Spinal cord (tissue), 9 donors: ENCODE measurements at regions not wholly inside any gene's neighbourhood (a gene's known extent, or its start where the extent isn't known, plus 50 kb on each side); places are given as distances from the start of the nearest gene placed in this dataset.

Source experiments
- DNase-seq, 6 donors: peaks; one replicate each; pipeline versions ENCODE4 v3.0.0 to v3.0.0-alpha.2; 2013 to 2015; ENCODE audit warnings: low spot score in 6 of 6, low read depth in 4 of 6
- H3K27ac ChIP-seq: one replicate; pipeline ENCODE4 v1.5.1; 2013; ENCODE audit warnings: low read depth, low read length, control low read depth
- H3K27me3 ChIP-seq: one replicate; pipeline ENCODE4 v1.6.1; 2013; ENCODE audit warnings: low read length; ENCODE audit not compliant: control insufficient read depth, insufficient read depth
- H3K36me3 ChIP-seq: one replicate; pipeline ENCODE4 v1.6.1; 2013; ENCODE audit warnings: low read length; ENCODE audit not compliant: control insufficient read depth, insufficient read depth
- H3K4me1 ChIP-seq: one replicate; pipeline ENCODE4 v1.6.1; 2013; ENCODE audit warnings: low read length; ENCODE audit not compliant: control insufficient read depth, insufficient read depth
- H3K4me3 ChIP-seq: one replicate; pipeline ENCODE4 v1.5.1; 2013; ENCODE audit warnings: low read depth, low read length, control low read depth
- H3K9me3 ChIP-seq: one replicate; pipeline ENCODE4 v1.6.1; 2013; ENCODE audit warnings: low read length; ENCODE audit not compliant: control insufficient read depth, insufficient read depth
- WGBS: methylation state at CpG from one replicate; pipeline ENCODE4 v1.1.5; 2013; ENCODE audit warnings: missing lambda C conversion rate; ENCODE audit not compliant: insufficient coverage; 5-methylcytosine and 5-hydroxymethylcytosine counted together
- donor health status: healthy.

GRCh38 chr5:129163810-129164378 is 69.3 kb downstream of the ISOC1 start:
- H3K9me3 ChIP-seq, result no peaks in the 10 kb centered on the region
- H3K27ac ChIP-seq, result no peak overlapping the region
- H3K27me3 ChIP-seq, result no peaks in the 10 kb centered on the region
- H3K36me3 ChIP-seq, result no peaks in the 10 kb centered on the region
- WGBS, result 85% methylated on average over 4 of the region's 4 CpGs
- no peak for DNase-seq
- no peak overlapping the region for H3K4me3 ChIP-seq
- no peaks in the 10 kb centered on the region for H3K4me1 ChIP-seq

DNA sequence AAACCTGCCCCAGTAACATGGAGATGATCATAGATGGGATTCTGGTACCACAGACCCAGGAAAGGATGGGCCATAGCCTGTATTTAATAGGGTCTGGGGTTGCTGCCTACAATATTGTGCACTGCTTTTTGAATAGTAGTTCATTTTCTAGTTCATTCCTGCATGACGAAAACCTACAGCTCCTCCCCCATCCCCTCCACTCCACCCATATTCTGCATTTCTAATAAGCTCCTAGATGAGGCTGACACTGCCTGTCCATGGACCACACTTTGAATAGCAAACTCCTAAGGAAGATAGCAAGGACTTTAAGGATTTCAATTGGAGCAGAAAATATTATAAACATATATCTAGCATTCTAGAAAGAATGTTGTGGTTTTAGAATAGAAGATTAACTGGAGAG is 75.5 kb downstream of the ISOC1 start:
- Histone ChIP-seq H3K4me3 (no peak overlapping the region), H3K27ac (no peak overlapping the region), H3K4me1 (no peaks in the 10 kb centered on the region), H3K36me3 (no peaks in the 10 kb centered on the region), H3K27me3 (no peaks in the 10 kb centered on the region), H3K9me3 (no peaks in the 10 kb centered on the region)
- WGBS, result no CpG with 5 or more reads among the region's 1 CpG
- no peak for DNase-seq

DNA sequence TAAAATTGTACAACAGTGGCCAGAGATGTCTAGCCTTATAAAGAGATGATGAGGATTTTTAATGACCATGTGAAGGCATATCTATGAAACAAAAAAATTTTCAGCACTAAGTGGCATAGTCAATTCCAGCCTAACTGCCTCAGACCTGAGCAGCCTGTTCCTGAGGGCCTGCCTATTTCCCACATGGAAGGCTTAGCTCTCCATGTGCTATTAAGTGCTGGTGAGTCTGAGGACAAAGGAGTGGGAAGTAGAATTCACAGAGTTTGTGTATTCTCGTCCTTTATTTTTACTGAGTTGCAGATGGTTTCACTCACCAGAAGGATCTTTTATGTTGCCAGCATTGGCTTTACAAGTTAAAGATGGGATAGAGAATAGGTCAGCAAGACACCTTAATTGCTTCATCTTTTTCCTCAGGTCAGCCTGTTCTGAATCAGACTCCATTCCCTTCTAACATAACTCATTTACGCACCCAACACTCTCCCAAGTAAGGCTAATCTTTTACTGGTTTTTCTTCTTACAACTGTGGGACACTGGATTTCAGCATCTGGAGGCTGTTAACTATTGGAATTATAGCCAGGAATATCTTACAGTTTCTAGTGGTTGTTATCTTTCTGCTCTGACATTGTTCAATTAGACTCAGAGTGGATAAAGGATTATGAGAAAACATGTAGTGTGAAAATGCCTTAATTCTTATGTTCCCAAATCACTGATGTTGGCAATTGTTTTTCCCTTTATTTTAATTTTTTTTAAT is 76.8 kb downstream of the ISOC1 start:
- WGBS, result no CpG with 5 or more reads among the region's 2 CpGs
- DNase-seq, result peak in 1 of 6 donors; percentile 6
- H3K27ac ChIP-seq, result no peak overlapping the region

DNA sequence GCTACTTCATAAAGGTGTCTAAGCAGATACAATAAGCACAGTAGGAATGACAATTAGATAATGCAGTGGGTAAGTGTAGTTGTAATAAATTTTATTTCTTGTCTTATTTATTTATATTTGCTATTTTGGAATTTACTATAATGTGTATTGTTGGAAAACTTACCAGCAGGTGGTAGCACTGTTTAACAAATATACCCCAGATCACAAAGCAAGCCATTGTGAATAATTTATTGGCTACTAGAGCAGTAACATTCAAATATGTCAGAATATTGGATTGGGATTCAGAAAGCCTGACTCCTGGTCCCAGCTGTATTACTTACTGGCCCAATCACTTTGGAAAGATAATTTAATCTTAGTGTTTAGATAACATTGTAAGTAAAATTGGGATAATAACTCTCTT is 78.0 kb downstream of the ISOC1 start:
- Histone ChIP-seq H3K27ac (no peak overlapping the region), H3K9me3 (no peaks in the 10 kb centered on the region), H3K27me3 (no peaks in the 10 kb centered on the region), H3K4me1 (no peaks in the 10 kb centered on the region), H3K36me3 (no peaks in the 10 kb centered on the region), H3K4me3 (no peak overlapping the region)
- DNase-seq, result peak in 4 of 6 donors; percentile 7 to 77 (median 22)

More for the DNA sequence above, 76.8 kb downstream of the ISOC1 start:
- Histone ChIP-seq H3K27me3 (no peaks in the 10 kb centered on the region), H3K4me1 (no peaks in the 10 kb centered on the region), H3K4me3 (no peak overlapping the region), H3K9me3 (no peaks in the 10 kb centered on the region), H3K36me3 (no peaks in the 10 kb centered on the region)

- DNase-seq, result no peak
These were observed 79.2 kb downstream of the ISOC1 start for GRCh38 chr5:129173771-129174170.

DNA sequence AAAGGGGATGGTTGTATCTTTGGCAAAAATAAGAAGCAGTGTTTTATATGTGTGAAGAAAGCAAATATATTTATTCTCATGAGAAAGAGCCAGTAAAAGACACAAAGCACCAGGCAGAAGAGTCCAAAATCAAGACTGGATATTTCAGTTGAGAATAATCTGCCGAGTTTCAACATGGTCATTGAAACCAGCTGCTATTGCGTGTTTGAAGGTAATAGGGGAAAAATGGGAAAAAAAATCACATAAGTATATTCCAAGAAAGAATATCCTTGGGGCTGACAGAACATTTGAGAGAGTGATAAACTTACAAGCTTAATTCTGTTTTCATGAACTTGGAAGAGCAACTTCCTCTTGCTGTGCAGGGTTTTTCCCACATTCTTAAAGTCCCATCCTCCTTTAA is 79.9 kb downstream of the ISOC1 start:
- no peak overlapping the region for H3K27ac ChIP-seq
- no peaks in the 10 kb centered on the region for H3K4me1 ChIP-seq
- H3K27me3 ChIP-seq, result no peaks in the 10 kb centered on the region
- WGBS, result no CpG with 5 or more reads among the region's 2 CpGs
- H3K4me3 ChIP-seq, result no peak overlapping the region
- no peaks in the 10 kb centered on the region for H3K36me3 ChIP-seq
- H3K9me3 ChIP-seq, result no peaks in the 10 kb centered on the region
- no peak for DNase-seq

More at GRCh38 chr5:129173771-129174170, 79.2 kb downstream of the ISOC1 start:
- Histone ChIP-seq H3K36me3 (no peaks in the 10 kb centered on the region), H3K4me1 (no peaks in the 10 kb centered on the region), H3K9me3 (no peaks in the 10 kb centered on the region), H3K4me3 (no peak overlapping the region), H3K27ac (no peak overlapping the region), H3K27me3 (no peaks in the 10 kb centered on the region)

GRCh38 chr5:129177451-129177850 is 82.9 kb downstream of the ISOC1 start:
- no peak for DNase-seq
- H3K36me3 ChIP-seq, result no peaks in the 10 kb centered on the region
- no peak overlapping the region for H3K4me3 ChIP-seq
- no peaks in the 10 kb centered on the region for H3K4me1 ChIP-seq
- no peak overlapping the region for H3K27ac ChIP-seq
- no peaks in the 10 kb centered on the region for H3K9me3 ChIP-seq
- no peaks in the 10 kb centered on the region for H3K27me3 ChIP-seq

DNA sequence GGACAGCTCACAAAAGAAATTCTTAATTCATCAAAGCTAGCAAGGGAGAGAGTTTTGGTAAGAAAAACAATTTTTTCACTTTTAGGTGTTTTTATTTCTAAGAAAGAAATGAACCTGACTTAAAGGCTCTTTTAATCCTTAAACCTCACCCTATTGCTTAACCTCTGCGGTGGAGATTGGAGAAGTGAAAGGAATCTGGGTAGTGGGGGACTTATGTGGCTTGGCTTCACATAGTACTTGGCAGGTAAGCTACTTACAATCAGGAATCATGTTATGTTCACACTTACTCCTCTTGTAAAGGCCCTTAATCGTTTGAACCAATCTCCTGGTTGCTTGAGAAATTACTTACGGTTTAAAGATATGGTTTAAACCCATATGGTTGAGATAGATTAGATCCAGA is 104.8 kb downstream of the ISOC1 start:
- Histone ChIP-seq H3K4me1 (no peaks in the 10 kb centered on the region), H3K27ac (no peak overlapping the region), H3K27me3 (no peaks in the 10 kb centered on the region), H3K4me3 (no peak overlapping the region), H3K36me3 (no peaks in the 10 kb centered on the region), H3K9me3 (no peaks in the 10 kb centered on the region)
- DNase-seq, result no peak
- no CpG with 5 or more reads among the region's 3 CpGs for WGBS

DNA sequence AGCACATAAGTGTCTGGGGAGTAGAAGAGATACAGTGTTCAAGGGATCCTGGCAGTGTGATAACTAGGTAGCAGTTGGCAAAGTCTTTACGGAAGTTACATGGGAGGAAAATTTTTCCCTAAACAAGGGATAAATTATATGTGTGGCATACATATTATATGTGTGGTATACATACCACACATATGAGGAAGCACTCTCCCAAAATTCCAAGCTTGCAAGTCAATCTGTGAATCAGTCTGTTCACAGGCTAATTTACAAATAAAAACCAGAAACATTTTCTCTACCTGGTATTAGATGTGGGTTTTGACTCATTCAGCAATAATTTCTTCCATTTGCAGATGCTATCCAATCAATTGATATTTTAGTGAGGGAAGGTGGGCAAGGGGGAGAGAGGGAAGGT is 110.0 kb downstream of the ISOC1 start:
- no peak for DNase-seq
- Histone ChIP-seq H3K36me3 (no peaks in the 10 kb centered on the region), H3K4me3 (no peak overlapping the region), H3K9me3 (no peaks in the 10 kb centered on the region), H3K27me3 (no peaks in the 10 kb centered on the region), H3K27ac (no peak overlapping the region), H3K4me1 (no peaks in the 10 kb centered on the region)
- WGBS, result no CpG with 5 or more reads among the region's 1 CpG

DNA sequence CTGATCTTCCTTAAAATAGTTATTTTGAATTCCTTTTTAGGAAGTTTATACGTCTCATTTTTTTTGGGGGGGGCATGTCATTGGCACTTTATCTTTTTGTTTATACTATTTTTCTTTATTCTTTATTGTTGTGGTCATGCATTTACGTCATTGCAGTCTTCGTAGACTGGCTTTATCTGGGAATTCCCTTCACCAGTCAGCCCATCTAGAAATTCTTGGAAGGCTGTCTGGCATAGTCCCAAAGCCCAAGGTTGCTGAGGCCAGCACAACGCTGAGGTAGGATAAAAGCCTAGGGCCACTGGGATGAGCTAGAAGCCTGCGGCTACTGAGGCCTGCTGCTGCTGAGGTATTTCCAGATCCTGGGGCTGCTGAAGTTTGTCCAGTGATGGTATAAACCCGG is 121.5 kb downstream of the ISOC1 start:
- H3K4me1 ChIP-seq, result no peaks in the 10 kb centered on the region
- WGBS, result 93% methylated on average over 3 of the region's 6 CpGs
- H3K27ac ChIP-seq, result no peak overlapping the region
- no peaks in the 10 kb centered on the region for H3K9me3 ChIP-seq
- no peak for DNase-seq
- H3K36me3 ChIP-seq, result no peaks in the 10 kb centered on the region
- H3K27me3 ChIP-seq, result no peaks in the 10 kb centered on the region
- no peak overlapping the region for H3K4me3 ChIP-seq
